ENCODE measurements at regions not wholly inside any gene's neighbourhood (a gene's known extent, or its start where the extent isn't known, plus 50 kb on each side); places are given as distances from the start of the nearest gene placed in this dataset.

DNA sequence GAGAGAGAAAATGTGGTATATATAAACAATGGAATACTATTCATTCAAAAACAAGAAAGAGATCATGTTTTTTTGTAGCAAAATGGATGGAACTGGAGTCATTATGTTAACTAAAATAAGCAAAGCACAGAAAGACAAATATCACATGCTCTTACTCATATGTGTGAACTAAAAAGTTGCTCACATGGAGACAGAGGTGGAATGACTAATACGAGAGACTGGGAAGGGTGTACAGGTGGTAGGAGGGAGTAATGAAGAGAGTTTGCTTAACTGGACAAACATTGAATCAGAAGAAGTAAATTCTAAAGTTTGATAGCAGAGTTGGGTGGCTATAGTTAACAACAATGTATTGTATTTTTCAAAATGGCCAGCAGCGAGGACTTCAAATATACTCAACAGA lies 1080.7 kb upstream of the CHAC2 start:
- H3K36me3 Mint-ChIP-seq, result peaks cover 0 to 5% (median 0%) of the 10 kb centered on the region in 3 donors
- H3K4me3 ChIP-seq (ENCODE audit: low read length), result no peak overlapping the region
- no peak overlapping the region for H3K4me3 Mint-ChIP-seq
- no peaks in the 10 kb centered on the region for H3K4me1 ChIP-seq (ENCODE audit: insufficient read depth, low read length)
- H3K27me3 Mint-ChIP-seq, result no peaks in the 10 kb centered on the region
- no peak overlapping the region for H3K27ac ChIP-seq (ENCODE audit: low read depth, low read length)
- peaks cover 11 to 30% (median 18%) of the 10 kb centered on the region in 5 donors for H3K9me3 Mint-ChIP-seq
- ChIA-PET CTCF (no interaction called here), POLR2A (no interaction called here)
- no peak for DNase-seq
- no peaks in the 10 kb centered on the region for H3K4me1 Mint-ChIP-seq
- H3K9me3 ChIP-seq (ENCODE audit: low read length), result peaks cover under 1% of the 10 kb centered on the region
- no peak overlapping the region for H3K27ac Mint-ChIP-seq
- H3K36me3 ChIP-seq (ENCODE audit: insufficient read depth, low read length), result no peaks in the 10 kb centered on the region
- H3K27me3 ChIP-seq (ENCODE audit: insufficient read depth, low read length, poor library complexity, severe bottlenecking), result no peaks in the 10 kb centered on the region

DNA sequence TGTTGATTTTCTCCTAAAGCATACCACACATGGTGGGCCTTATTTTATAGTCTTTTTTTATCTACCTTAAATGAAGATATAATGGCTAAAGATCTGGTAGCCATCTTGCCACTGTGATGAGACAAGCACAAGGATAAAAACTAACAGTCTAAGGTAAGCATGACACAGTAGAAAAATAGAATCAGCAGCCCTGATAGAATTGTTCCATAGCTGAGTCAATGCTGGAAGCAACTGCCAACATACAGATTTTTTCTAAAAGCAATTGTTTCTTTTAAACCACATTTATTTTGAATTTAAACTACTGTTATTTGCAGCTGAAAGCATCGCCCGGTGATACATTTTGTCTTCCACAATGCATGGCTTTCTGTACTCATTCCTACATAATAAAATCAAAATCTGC lies 1091.5 kb upstream of the CHAC2 start:
- Histone ChIP-seq H3K27ac (ENCODE audit: low read depth, low read length) (no peak overlapping the region), H3K27me3 (ENCODE audit: insufficient read depth, low read length, poor library complexity, severe bottlenecking) (no peaks in the 10 kb centered on the region), H3K9me3 (ENCODE audit: low read length) (peaks cover under 1% of the 10 kb centered on the region), H3K4me3 (ENCODE audit: low read length) (no peak overlapping the region), H3K4me1 (ENCODE audit: insufficient read depth, low read length) (no peaks in the 10 kb centered on the region), H3K36me3 (ENCODE audit: insufficient read depth, low read length) (no peaks in the 10 kb centered on the region)
- no peaks in the 10 kb centered on the region for H3K27me3 Mint-ChIP-seq
- CTCF ChIA-PET, result no interaction called here
- peaks cover 0 to 14% (median 0%) of the 10 kb centered on the region in 3 donors for H3K36me3 Mint-ChIP-seq
- no peaks in the 10 kb centered on the region for H3K4me1 Mint-ChIP-seq
- no peak for DNase-seq
- H3K9me3 Mint-ChIP-seq, result peaks cover 4 to 20% (median 7%) of the 10 kb centered on the region in 5 donors
- H3K27ac Mint-ChIP-seq, result no peak overlapping the region
- POLR2A ChIA-PET, result no interaction called here
- no peak overlapping the region for H3K4me3 Mint-ChIP-seq

DNA sequence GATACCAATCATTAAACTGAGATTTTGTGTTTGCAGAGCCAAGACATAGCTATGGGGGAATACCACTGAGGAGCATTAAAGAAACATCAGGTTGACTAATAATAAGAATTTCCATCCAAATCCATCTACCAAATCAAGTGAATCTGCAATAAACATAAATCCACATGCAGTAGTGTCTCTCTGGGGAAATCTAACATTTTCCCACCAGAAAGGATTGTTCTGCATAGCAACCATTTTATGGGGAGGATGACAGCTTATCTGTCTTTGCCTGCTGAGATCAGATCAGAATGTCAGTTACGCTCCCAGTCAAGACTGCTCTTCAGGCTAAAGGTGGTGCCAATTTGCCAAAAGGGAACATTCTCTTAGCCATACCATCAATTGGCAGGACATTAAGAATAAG lies 1098.9 kb upstream of the CHAC2 start:
- CTCF ChIA-PET, result no interaction called here
- H3K36me3 Mint-ChIP-seq, result no peaks in the 10 kb centered on the region

DNA sequence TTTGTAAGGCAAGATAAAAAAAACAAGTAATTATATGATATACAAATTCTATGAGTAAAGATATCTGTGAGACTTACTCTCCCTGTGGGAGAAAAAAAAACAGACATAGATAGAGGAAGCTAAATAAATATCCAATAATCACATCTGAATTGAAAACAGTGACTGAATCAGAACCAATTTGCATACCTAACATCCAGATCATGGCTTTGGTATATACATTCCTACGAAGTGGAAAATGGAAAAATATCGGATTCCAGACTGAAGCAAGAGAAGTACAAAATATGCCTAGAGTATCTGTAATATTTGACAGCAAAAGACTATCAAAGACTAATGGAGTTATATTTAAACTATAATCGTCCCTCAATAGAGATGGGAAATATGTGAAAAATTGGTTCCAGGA lies 1108.1 kb upstream of the CHAC2 start:
- Histone ChIP-seq H3K4me3 (ENCODE audit: low read length) (no peak overlapping the region), H3K36me3 (ENCODE audit: insufficient read depth, low read length) (no peaks in the 10 kb centered on the region), H3K27me3 (ENCODE audit: insufficient read depth, low read length, poor library complexity, severe bottlenecking) (no peaks in the 10 kb centered on the region), H3K27ac (ENCODE audit: low read depth, low read length) (no peak overlapping the region), H3K9me3 (ENCODE audit: low read length) (no peaks in the 10 kb centered on the region), H3K4me1 (ENCODE audit: insufficient read depth, low read length) (no peaks in the 10 kb centered on the region)
- Mint-ChIP-seq H3K27me3 (no peaks in the 10 kb centered on the region), H3K27ac (no peak overlapping the region), H3K9me3 (peaks cover 0 to 20% (median 2%) of the 10 kb centered on the region in 5 donors), H3K4me3 (no peak overlapping the region), H3K36me3 (no peaks in the 10 kb centered on the region), H3K4me1 (no peaks in the 10 kb centered on the region)
- ChIA-PET CTCF (no interaction called here), POLR2A (no interaction called here)
- no peak for DNase-seq

More for the DNA sequence above, 1098.9 kb upstream of the CHAC2 start:
- Mint-ChIP-seq H3K4me1 (no peaks in the 10 kb centered on the region), H3K4me3 (no peak overlapping the region), H3K27me3 (no peaks in the 10 kb centered on the region), H3K9me3 (peaks cover 3 to 15% (median 6%) of the 10 kb centered on the region in 5 donors), H3K27ac (peak overlapping the region in 1 of 8 donors; percentile 22)
- POLR2A ChIA-PET, result no interaction called here
- Histone ChIP-seq H3K9me3 (ENCODE audit: low read length) (no peaks in the 10 kb centered on the region), H3K4me1 (ENCODE audit: insufficient read depth, low read length) (no peaks in the 10 kb centered on the region), H3K27ac (ENCODE audit: low read depth, low read length) (no peak overlapping the region), H3K4me3 (ENCODE audit: low read length) (no peak overlapping the region), H3K36me3 (ENCODE audit: insufficient read depth, low read length) (no peaks in the 10 kb centered on the region), H3K27me3 (ENCODE audit: insufficient read depth, low read length, poor library complexity, severe bottlenecking) (no peaks in the 10 kb centered on the region)
- DNase-seq, result no peak

DNA sequence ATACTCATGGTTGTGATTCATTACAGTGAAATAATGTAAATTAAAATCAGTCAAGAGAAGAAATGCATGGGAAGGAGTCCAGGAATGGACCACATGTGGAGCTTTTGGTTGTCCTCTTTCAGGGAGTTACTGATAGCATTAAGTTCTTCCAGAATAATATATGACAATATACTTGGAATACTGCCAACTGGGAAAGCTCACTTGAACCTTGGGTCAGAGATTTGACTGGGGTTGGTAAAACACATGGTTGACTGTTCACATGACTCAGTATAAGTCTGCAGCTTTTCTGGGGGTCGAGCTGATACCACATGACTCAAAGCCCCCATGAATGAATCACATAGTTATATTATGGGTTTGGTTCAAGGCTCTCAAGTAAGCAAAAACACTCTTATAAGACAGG lies 1109.0 kb upstream of the CHAC2 start:
- no peaks in the 10 kb centered on the region for H3K36me3 ChIP-seq (ENCODE audit: insufficient read depth, low read length)
- Mint-ChIP-seq H3K4me3 (no peak overlapping the region), H3K4me1 (no peaks in the 10 kb centered on the region), H3K27ac (no peak overlapping the region), H3K27me3 (no peaks in the 10 kb centered on the region), H3K36me3 (no peaks in the 10 kb centered on the region), H3K9me3 (peaks cover 0 to 20% (median 5%) of the 10 kb centered on the region in 5 donors)
- ChIA-PET CTCF (no interaction called here), POLR2A (no interaction called here)
- H3K27me3 ChIP-seq (ENCODE audit: insufficient read depth, low read length, poor library complexity, severe bottlenecking), result no peaks in the 10 kb centered on the region
- H3K4me1 ChIP-seq (ENCODE audit: insufficient read depth, low read length), result no peaks in the 10 kb centered on the region
- H3K9me3 ChIP-seq (ENCODE audit: low read length), result no peaks in the 10 kb centered on the region
- H3K27ac ChIP-seq (ENCODE audit: low read depth, low read length), result no peak overlapping the region
- no peak overlapping the region for H3K4me3 ChIP-seq (ENCODE audit: low read length)
- no peak for DNase-seq

DNA sequence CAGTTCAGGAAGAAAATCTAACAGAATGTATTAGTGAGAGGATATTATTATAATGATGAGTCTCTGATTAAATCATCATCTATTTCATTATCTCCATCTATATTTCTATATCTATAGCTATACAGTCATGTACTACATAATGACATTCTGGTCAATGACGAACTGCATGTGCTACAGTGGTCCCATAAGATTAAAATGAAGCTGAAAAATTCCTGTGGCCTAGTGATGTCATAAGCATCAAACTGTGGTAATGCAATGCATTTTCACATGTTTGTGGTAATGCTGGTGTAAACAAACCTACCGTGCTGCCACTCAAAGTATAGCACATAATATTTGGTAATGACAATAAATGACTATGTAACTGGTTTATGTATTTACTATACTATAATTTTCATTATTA lies 1127.9 kb upstream of the CHAC2 start:
- no peaks in the 10 kb centered on the region for H3K4me1 Mint-ChIP-seq
- no peak overlapping the region for H3K4me3 Mint-ChIP-seq

DNA sequence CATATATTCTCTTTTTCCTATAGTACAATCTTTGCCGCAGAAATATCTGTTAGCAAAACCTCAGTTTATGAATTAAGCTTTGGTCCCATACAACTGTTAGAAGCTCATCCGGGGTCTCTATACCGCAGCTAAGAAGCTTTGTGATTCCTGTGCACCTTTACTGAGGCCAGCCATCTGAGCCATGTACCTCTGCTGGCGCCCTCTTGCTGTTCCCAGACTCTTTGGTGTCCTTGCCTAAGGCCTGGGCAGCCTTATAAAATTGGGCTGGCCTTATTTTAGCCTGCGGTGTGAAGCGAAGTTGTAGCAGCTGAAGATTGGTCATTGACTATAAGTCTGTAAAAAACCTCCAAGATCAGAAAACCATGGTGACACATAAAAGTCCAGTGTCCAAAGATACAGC lies 1135.1 kb upstream of the CHAC2 start:
- POLR2A ChIA-PET, result no interaction called here

More for the DNA sequence above, 1127.9 kb upstream of the CHAC2 start:
- CTCF ChIA-PET, result no interaction called here
- POLR2A ChIA-PET, result no interaction called here
- H3K27ac Mint-ChIP-seq, result no peak overlapping the region
- peaks cover 5 to 15% (median 9%) of the 10 kb centered on the region in 5 donors for H3K9me3 Mint-ChIP-seq
- Histone ChIP-seq H3K4me1 (ENCODE audit: insufficient read depth, low read length) (no peaks in the 10 kb centered on the region), H3K9me3 (ENCODE audit: low read length) (no peaks in the 10 kb centered on the region), H3K4me3 (ENCODE audit: low read length) (no peak overlapping the region), H3K36me3 (ENCODE audit: insufficient read depth, low read length) (no peaks in the 10 kb centered on the region), H3K27ac (ENCODE audit: low read depth, low read length) (no peak overlapping the region), H3K27me3 (ENCODE audit: insufficient read depth, low read length, poor library complexity, severe bottlenecking) (no peaks in the 10 kb centered on the region)
- no peaks in the 10 kb centered on the region for H3K36me3 Mint-ChIP-seq
- H3K27me3 Mint-ChIP-seq, result peaks cover 0 to 2% of the 10 kb centered on the region in 2 donors
- no peak for DNase-seq

DNA sequence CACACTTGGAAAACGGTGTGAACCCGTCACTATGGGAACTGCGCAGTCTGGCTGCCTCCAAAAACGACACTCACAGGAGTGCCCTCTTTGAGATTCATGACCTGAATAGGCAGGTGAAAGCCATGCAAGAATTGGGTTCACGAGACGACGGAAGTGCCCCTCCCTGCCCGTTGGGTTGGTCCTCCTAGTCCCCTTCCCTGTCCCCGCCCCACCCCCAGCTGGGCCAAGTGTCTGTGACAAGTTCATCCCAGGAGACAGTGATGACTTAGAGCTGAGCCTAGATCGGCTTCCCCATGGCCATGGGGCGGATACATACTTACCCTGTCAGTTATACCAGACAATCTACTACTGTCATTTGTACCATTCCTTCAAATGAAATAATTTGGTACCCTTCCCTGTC lies 1137.7 kb upstream of the CHAC2 start:
- Histone ChIP-seq H3K9me3 (ENCODE audit: low read length) (no peaks in the 10 kb centered on the region), H3K4me1 (ENCODE audit: insufficient read depth, low read length) (no peaks in the 10 kb centered on the region), H3K27ac (ENCODE audit: low read depth, low read length) (no peak overlapping the region), H3K4me3 (ENCODE audit: low read length) (no peak overlapping the region), H3K36me3 (ENCODE audit: insufficient read depth, low read length) (no peaks in the 10 kb centered on the region), H3K27me3 (ENCODE audit: insufficient read depth, low read length, poor library complexity, severe bottlenecking) (no peaks in the 10 kb centered on the region)
- no peak for DNase-seq
- H3K36me3 Mint-ChIP-seq, result no peaks in the 10 kb centered on the region
- peaks cover 6 to 19% (median 10%) of the 10 kb centered on the region in 5 donors for H3K9me3 Mint-ChIP-seq
- no peaks in the 10 kb centered on the region for H3K27me3 Mint-ChIP-seq
- H3K27ac Mint-ChIP-seq, result no peak overlapping the region
- CTCF ChIA-PET, result no interaction called here
- H3K4me1 Mint-ChIP-seq, result no peaks in the 10 kb centered on the region
- no peak overlapping the region for H3K4me3 Mint-ChIP-seq
- POLR2A ChIA-PET, result no interaction called here

More for the DNA sequence above, 1135.1 kb upstream of the CHAC2 start:
- no peaks in the 10 kb centered on the region for H3K27me3 ChIP-seq (ENCODE audit: insufficient read depth, low read length, poor library complexity, severe bottlenecking)
- Mint-ChIP-seq H3K27ac (no peak overlapping the region), H3K4me1 (no peaks in the 10 kb centered on the region), H3K9me3 (peaks cover 6 to 17% (median 11%) of the 10 kb centered on the region in 5 donors), H3K27me3 (no peaks in the 10 kb centered on the region), H3K36me3 (no peaks in the 10 kb centered on the region), H3K4me3 (no peak overlapping the region)
- H3K27ac ChIP-seq (ENCODE audit: low read depth, low read length), result no peak overlapping the region
- CTCF ChIA-PET, result no interaction called here
- no peaks in the 10 kb centered on the region for H3K4me1 ChIP-seq (ENCODE audit: insufficient read depth, low read length)
- no peak for DNase-seq
- no peaks in the 10 kb centered on the region for H3K36me3 ChIP-seq (ENCODE audit: insufficient read depth, low read length)
- no peak overlapping the region for H3K4me3 ChIP-seq (ENCODE audit: low read length)
- no peaks in the 10 kb centered on the region for H3K9me3 ChIP-seq (ENCODE audit: low read length)

DNA sequence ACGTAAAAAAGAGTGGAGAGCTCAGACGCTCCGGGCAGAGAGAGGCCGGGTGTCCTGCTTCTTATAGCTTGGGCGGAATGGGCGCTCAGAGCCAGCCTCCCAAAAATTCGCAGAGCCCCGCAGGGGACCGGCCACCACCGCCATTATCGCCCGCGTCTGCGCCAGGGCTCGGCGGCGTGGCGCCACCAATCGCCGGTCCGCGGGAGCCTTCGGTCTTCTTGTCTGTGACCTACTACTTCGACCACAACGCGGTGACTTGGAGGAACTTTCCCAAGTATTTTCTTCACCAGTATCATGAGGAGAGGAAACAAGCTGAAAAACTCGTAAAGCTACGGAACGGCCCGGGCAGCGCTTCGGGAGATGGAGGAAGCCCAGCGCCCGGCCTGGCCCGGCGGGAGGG lies 1138.1 kb upstream of the CHAC2 start:
- CTCF ChIA-PET, result no interaction called here
- Mint-ChIP-seq H3K9me3 (peaks cover 6 to 19% (median 10%) of the 10 kb centered on the region in 5 donors), H3K27me3 (no peaks in the 10 kb centered on the region), H3K4me3 (no peak overlapping the region), H3K36me3 (no peaks in the 10 kb centered on the region), H3K4me1 (no peaks in the 10 kb centered on the region), H3K27ac (no peak overlapping the region)
- Histone ChIP-seq H3K27me3 (ENCODE audit: insufficient read depth, low read length, poor library complexity, severe bottlenecking) (no peaks in the 10 kb centered on the region), H3K4me1 (ENCODE audit: insufficient read depth, low read length) (no peaks in the 10 kb centered on the region), H3K9me3 (ENCODE audit: low read length) (no peaks in the 10 kb centered on the region), H3K36me3 (ENCODE audit: insufficient read depth, low read length) (no peaks in the 10 kb centered on the region), H3K4me3 (ENCODE audit: low read length) (no peak overlapping the region), H3K27ac (ENCODE audit: low read depth, low read length) (no peak overlapping the region)
- no peak for DNase-seq
- POLR2A ChIA-PET, result no interaction called here

All from CD8-positive, alpha-beta memory T cell (primary cell).